ENCODE measurements at regions not wholly inside any gene's neighbourhood (a gene's known extent, or its start where the extent isn't known, plus 50 kb on each side); places are given as distances from the start of the nearest gene placed in this dataset.
"Not testable (repeated sequence)": the region's sequence is repeated elsewhere in the genome, so short reads cannot be mapped to it uniquely, and the experiment has no call there.

- no peak for DNase-seq (ENCODE audit: low read depth in 2 of 2)
These were observed 98.0 kb downstream of the VCPKMT start for GRCh38 chr14:50018201-50018932.

GRCh38 chr14:50018933-50019210 is 97.5 kb downstream of the VCPKMT start:
- no peak for DNase-seq (ENCODE audit: low read depth in 2 of 2)

- no peak for DNase-seq (ENCODE audit: low read depth in 2 of 2)
These were observed 96.2 kb downstream of the VCPKMT start for GRCh38 chr14:50020184-50020583.

- no peak for DNase-seq (ENCODE audit: low read depth in 2 of 2)
These were observed 95.6 kb downstream of the VCPKMT start for GRCh38 chr14:50020799-50021198.

GRCh38 chr14:50021261-50022031 is 94.9 kb downstream of the VCPKMT start:
- DNase-seq (ENCODE audit: low read depth in 2 of 2), result no peak

- no peak for DNase-seq (ENCODE audit: low read depth in 2 of 2)
These were observed 93.7 kb downstream of the VCPKMT start for GRCh38 chr14:50022661-50023060.

GRCh38 chr14:50023671-50024490 is 92.5 kb downstream of the VCPKMT start:
- no peak for DNase-seq (ENCODE audit: low read depth in 2 of 2)

GRCh38 chr14:50025073-50025472 is 91.3 kb downstream of the VCPKMT start:
- DNase-seq (ENCODE audit: low read depth in 2 of 2), result no peak

GRCh38 chr14:50025776-50026175 is 90.6 kb downstream of the VCPKMT start:
- DNase-seq (ENCODE audit: low read depth in 2 of 2), result no peak

- DNase-seq (ENCODE audit: low read depth in 2 of 2), result no peak
These were observed 90.0 kb downstream of the VCPKMT start for GRCh38 chr14:50026396-50026795.

GRCh38 chr14:50027816-50028215 is 88.6 kb downstream of the VCPKMT start:
- no peak for DNase-seq (ENCODE audit: low read depth in 2 of 2)

- no peak for DNase-seq (ENCODE audit: low read depth in 2 of 2)
These were observed 87.9 kb downstream of the VCPKMT start for GRCh38 chr14:50028458-50028857.

- DNase-seq (ENCODE audit: low read depth in 2 of 2), result no peak
These were observed 86.3 kb downstream of the VCPKMT start for GRCh38 chr14:50030036-50030435.

GRCh38 chr14:50030911-50031310 is 85.5 kb downstream of the VCPKMT start:
- not testable (repeated sequence) for DNase-seq (ENCODE audit: low read depth in 2 of 2)

GRCh38 chr14:50031602-50032313 is 84.6 kb downstream of the VCPKMT start:
- no peak for DNase-seq (ENCODE audit: low read depth in 2 of 2)

- DNase-seq (ENCODE audit: low read depth in 2 of 2), result not testable (repeated sequence)
These were observed 83.8 kb downstream of the VCPKMT start for GRCh38 chr14:50032462-50033167.

GRCh38 chr14:50035214-50035613 is 81.2 kb downstream of the VCPKMT start:
- no peak for DNase-seq (ENCODE audit: low read depth in 2 of 2)

- no peak for DNase-seq (ENCODE audit: low read depth in 2 of 2)
These were observed 80.2 kb downstream of the VCPKMT start for GRCh38 chr14:50036211-50036610.

GRCh38 chr14:50036637-50037036 is 79.7 kb downstream of the VCPKMT start:
- DNase-seq (ENCODE audit: low read depth in 2 of 2), result no peak

GRCh38 chr14:50037240-50037639 is 79.1 kb downstream of the VCPKMT start:
- DNase-seq (ENCODE audit: low read depth in 2 of 2), result no peak

- DNase-seq (ENCODE audit: low read depth in 2 of 2), result no peak
These were observed 78.5 kb downstream of the VCPKMT start for GRCh38 chr14:50037852-50038251.
